Stimulated activated naive CD8-positive, alpha-beta T cell treated with anti-CD3 and anti-CD28 coated beads, Interleukin-15, amount 100 ng/mL, for 72 hours (primary cell): ENCODE measurements at regions not wholly inside any gene's neighbourhood (a gene's known extent, or its start where the extent isn't known, plus 50 kb on each side); places are given as distances from the start of the nearest gene placed in this dataset.
"Not testable (repeated sequence)": the region's sequence is repeated elsewhere in the genome, so short reads cannot be mapped to it uniquely, and the experiment has no call there.

ENCODE experiments used
- ATAC-seq: fragments of 150-1000 bp; cut with Tn5 transposase; 2 replicates; pipeline ENCODE4 v1.10.0; 2021; ENCODE audit warnings: mild to moderate bottlenecking, moderate library complexity
- DNase-seq, 2 donors: peaks; one replicate each; pipeline ENCODE4 v3.0.0; 2021 to 2022
- H3K27ac Mint-ChIP-seq, 2 donors: one replicate each; pipeline ENCODE4 v1.8.0; 2022; ENCODE audit warnings: mild to moderate bottlenecking in 2 of 2, mixed read lengths in 2 of 2, moderate library complexity in 2 of 2
- H3K27me3 Mint-ChIP-seq: one replicate; pipeline ENCODE4 v1.8.0; 2022; ENCODE audit warnings: mixed read lengths
- H3K4me1 Mint-ChIP-seq: one replicate; pipeline ENCODE4 v1.8.0; 2022; ENCODE audit warnings: mild to moderate bottlenecking, mixed read lengths
- H3K4me3 Mint-ChIP-seq, 2 donors: one replicate each; pipeline ENCODE4 v1.8.0; 2022; ENCODE audit warnings: mild to moderate bottlenecking in 2 of 2, mixed read lengths in 2 of 2, moderate library complexity in 1 of 2
- H3K9me3 Mint-ChIP-seq, 2 donors: one replicate each; pipeline ENCODE4 v1.8.0; 2022; ENCODE audit warnings: mixed read lengths in 2 of 2

- H3K27me3 Mint-ChIP-seq = no peaks in the 10 kb centered on the region
- no peak overlapping the region for H3K27ac Mint-ChIP-seq
- H3K9me3 Mint-ChIP-seq = peaks cover 6 to 11% of the 10 kb centered on the region in 2 donors
- no peaks in the 10 kb centered on the region for H3K4me1 Mint-ChIP-seq
- DNase-seq (no peak), ATAC-seq (no peak)
- no peak overlapping the region for H3K4me3 Mint-ChIP-seq
Observed at GRCh38 chr6:115442323-115442722, 618.4 kb downstream of the FRK start.

GRCh38 chr6:115441651-115442050, 619.0 kb downstream of the FRK start:
- Mint-ChIP-seq H3K27me3 (no peaks in the 10 kb centered on the region), H3K4me3 (no peak overlapping the region), H3K9me3 (peaks cover 6 to 11% of the 10 kb centered on the region in 2 donors), H3K27ac (no peak overlapping the region), H3K4me1 (no peaks in the 10 kb centered on the region)
- ATAC-seq (no peak), DNase-seq (no peak)

- DNase-seq (no peak), ATAC-seq (no peak)
- Mint-ChIP-seq H3K4me3 (no peak overlapping the region), H3K4me1 (no peaks in the 10 kb centered on the region), H3K27ac (no peak overlapping the region), H3K27me3 (no peaks in the 10 kb centered on the region), H3K9me3 (peaks cover 0 to 9% of the 10 kb centered on the region in 2 donors)
Observed at GRCh38 chr6:115415378-115415777, 645.3 kb downstream of the FRK start.

GRCh38 chr6:115414916-115415315, 645.8 kb downstream of the FRK start:
- not testable (repeated sequence) for H3K27ac Mint-ChIP-seq, DNase-seq, ATAC-seq, H3K4me3 Mint-ChIP-seq, H3K4me1 Mint-ChIP-seq, H3K27me3 Mint-ChIP-seq, H3K9me3 Mint-ChIP-seq

GRCh38 chr6:115411756-115412155, 648.9 kb downstream of the FRK start:
- H3K27me3 Mint-ChIP-seq = no peaks in the 10 kb centered on the region
- no peaks in the 10 kb centered on the region for H3K4me1 Mint-ChIP-seq
- no peak for ATAC-seq
- DNase-seq = no peak
- no peak overlapping the region for H3K27ac Mint-ChIP-seq
- H3K4me3 Mint-ChIP-seq = no peak overlapping the region
- peaks cover 0 to 12% of the 10 kb centered on the region in 2 donors for H3K9me3 Mint-ChIP-seq

GRCh38 chr6:115404446-115404845, 656.2 kb downstream of the FRK start:
- H3K4me3 Mint-ChIP-seq = no peak overlapping the region
- no peak overlapping the region for H3K27ac Mint-ChIP-seq
- ATAC-seq (no peak), DNase-seq (no peak)
- peaks cover 8 to 13% of the 10 kb centered on the region in 2 donors for H3K9me3 Mint-ChIP-seq
- H3K4me1 Mint-ChIP-seq = no peaks in the 10 kb centered on the region
- no peaks in the 10 kb centered on the region for H3K27me3 Mint-ChIP-seq

- Mint-ChIP-seq H3K27ac (no peak overlapping the region), H3K9me3 (peaks cover 16 to 24% of the 10 kb centered on the region in 2 donors), H3K4me3 (no peak overlapping the region), H3K27me3 (no peaks in the 10 kb centered on the region), H3K4me1 (no peaks in the 10 kb centered on the region)
- no peak for DNase-seq
- ATAC-seq = no peak
Observed at GRCh38 chr6:115398607-115399006, 662.1 kb downstream of the FRK start.

GRCh38 chr6:115396112-115396906, 664.4 kb downstream of the FRK start:
- DNase-seq (no peak), ATAC-seq (no peak)
- Mint-ChIP-seq H3K4me1 (no peaks in the 10 kb centered on the region), H3K9me3 (peaks cover 25 to 33% of the 10 kb centered on the region in 2 donors), H3K27me3 (no peaks in the 10 kb centered on the region), H3K27ac (no peak overlapping the region), H3K4me3 (no peak overlapping the region)

- Mint-ChIP-seq H3K4me1 (no peaks in the 10 kb centered on the region), H3K27me3 (no peaks in the 10 kb centered on the region), H3K27ac (peak overlapping the region in 1 of 2 donors; percentile 65), H3K4me3 (no peak overlapping the region), H3K9me3 (peaks cover 35 to 39% of the 10 kb centered on the region in 2 donors)
- ATAC-seq (no peak), DNase-seq (no peak)
Observed at GRCh38 chr6:115393821-115394220, 666.9 kb downstream of the FRK start.

- ATAC-seq (no peak), DNase-seq (no peak)
- Mint-ChIP-seq H3K4me3 (no peak overlapping the region), H3K9me3 (peaks cover 16 to 36% of the 10 kb centered on the region in 2 donors), H3K4me1 (no peaks in the 10 kb centered on the region), H3K27ac (no peak overlapping the region), H3K27me3 (no peaks in the 10 kb centered on the region)
Observed at GRCh38 chr6:115370202-115370601, 690.5 kb downstream of the FRK start.

- Mint-ChIP-seq H3K4me1 (no peaks in the 10 kb centered on the region), H3K4me3 (no peak overlapping the region), H3K9me3 (peaks cover 15 to 35% of the 10 kb centered on the region in 2 donors), H3K27ac (no peak overlapping the region), H3K27me3 (no peaks in the 10 kb centered on the region)
- DNase-seq (no peak), ATAC-seq (no peak)
Observed at GRCh38 chr6:115365783-115366182, 694.9 kb downstream of the FRK start.

GRCh38 chr6:115363379-115363778, 697.3 kb downstream of the FRK start:
- DNase-seq (no peak), ATAC-seq (no peak)
- no peaks in the 10 kb centered on the region for H3K4me1 Mint-ChIP-seq
- H3K27ac Mint-ChIP-seq = no peak overlapping the region
- no peak overlapping the region for H3K4me3 Mint-ChIP-seq
- peaks cover 15 to 29% of the 10 kb centered on the region in 2 donors for H3K9me3 Mint-ChIP-seq
- no peaks in the 10 kb centered on the region for H3K27me3 Mint-ChIP-seq

- DNase-seq (no peak), ATAC-seq (no peak)
- Mint-ChIP-seq H3K9me3 (peaks cover 15 to 22% of the 10 kb centered on the region in 2 donors), H3K4me1 (no peaks in the 10 kb centered on the region), H3K27me3 (no peaks in the 10 kb centered on the region), H3K27ac (no peak overlapping the region), H3K4me3 (no peak overlapping the region)
Observed at GRCh38 chr6:115362234-115362633, 698.5 kb downstream of the FRK start.

- ATAC-seq (no peak), DNase-seq (no peak)
- no peak overlapping the region for H3K27ac Mint-ChIP-seq
Observed at GRCh38 chr6:115360602-115361325, 699.9 kb downstream of the FRK start.

GRCh38 chr6:115358616-115359015, 702.1 kb downstream of the FRK start:
- peak overlapping the region in 1 of 2 donors; percentile 89 for H3K27ac Mint-ChIP-seq
- no peak overlapping the region for H3K4me3 Mint-ChIP-seq
- H3K27me3 Mint-ChIP-seq = no peaks in the 10 kb centered on the region
- no peaks in the 10 kb centered on the region for H3K4me1 Mint-ChIP-seq
- DNase-seq (no peak), ATAC-seq (no peak)
- H3K9me3 Mint-ChIP-seq = peaks cover 9 to 12% of the 10 kb centered on the region in 2 donors

More at GRCh38 chr6:115360602-115361325, 699.9 kb downstream of the FRK start:
- H3K9me3 Mint-ChIP-seq = peaks cover 11 to 17% of the 10 kb centered on the region in 2 donors
- no peak overlapping the region for H3K4me3 Mint-ChIP-seq
- H3K27me3 Mint-ChIP-seq = no peaks in the 10 kb centered on the region
- H3K4me1 Mint-ChIP-seq = no peaks in the 10 kb centered on the region

- DNase-seq (no peak), ATAC-seq (no peak)
- H3K4me1 Mint-ChIP-seq = no peaks in the 10 kb centered on the region
- no peak overlapping the region for H3K4me3 Mint-ChIP-seq
- H3K27me3 Mint-ChIP-seq = no peaks in the 10 kb centered on the region
- peaks cover 9 to 12% of the 10 kb centered on the region in 2 donors for H3K9me3 Mint-ChIP-seq
- no peak overlapping the region for H3K27ac Mint-ChIP-seq
Observed at GRCh38 chr6:115356371-115356770, 704.3 kb downstream of the FRK start.
